Mucosa of gallbladder (tissue), 1 donor: ENCODE measurements at regions not wholly inside any gene's neighbourhood (a gene's known extent, or its start where the extent isn't known, plus 50 kb on each side); places are given as distances from the start of the nearest gene placed in this dataset.
"Not testable (repeated sequence)": the region's sequence is repeated elsewhere in the genome, so short reads cannot be mapped to it uniquely, and the experiment has no call there.

Experiments
- DNase-seq: peaks from one replicate; pipeline ENCODE4 v3.0.0-alpha.2; 2020; ENCODE audit warnings: low spot score
- donor health status: DM: no; HTN: no; CAD: no.

DNA sequence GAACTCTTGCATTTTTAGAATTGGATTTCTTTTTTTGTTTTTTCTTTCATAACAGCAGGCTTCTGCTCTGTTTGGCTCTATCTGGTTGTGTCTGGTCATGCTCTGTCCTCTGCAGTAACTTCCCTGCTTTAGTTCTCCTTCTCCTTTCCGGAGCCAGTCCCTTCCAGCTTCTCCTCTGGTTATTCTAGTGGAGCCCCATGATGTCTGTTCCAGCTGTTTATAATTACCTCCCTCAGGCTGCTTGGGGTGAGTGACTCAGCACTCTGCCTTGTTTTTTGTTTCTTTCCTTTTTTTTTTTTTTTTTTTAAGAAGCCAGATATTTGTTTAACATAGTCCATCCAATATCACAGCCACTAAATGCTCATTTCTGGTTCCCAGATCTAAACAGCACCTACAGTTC, 409.6 kb downstream of the MAFB start:
- peak; percentile 61 for DNase-seq

- no peak for DNase-seq
These were observed 410.4 kb downstream of the MAFB start for GRCh38 chr20:40278673-40279072.

- DNase-seq = no peak
These were observed 412.7 kb downstream of the MAFB start for GRCh38 chr20:40276301-40276700.

DNA sequence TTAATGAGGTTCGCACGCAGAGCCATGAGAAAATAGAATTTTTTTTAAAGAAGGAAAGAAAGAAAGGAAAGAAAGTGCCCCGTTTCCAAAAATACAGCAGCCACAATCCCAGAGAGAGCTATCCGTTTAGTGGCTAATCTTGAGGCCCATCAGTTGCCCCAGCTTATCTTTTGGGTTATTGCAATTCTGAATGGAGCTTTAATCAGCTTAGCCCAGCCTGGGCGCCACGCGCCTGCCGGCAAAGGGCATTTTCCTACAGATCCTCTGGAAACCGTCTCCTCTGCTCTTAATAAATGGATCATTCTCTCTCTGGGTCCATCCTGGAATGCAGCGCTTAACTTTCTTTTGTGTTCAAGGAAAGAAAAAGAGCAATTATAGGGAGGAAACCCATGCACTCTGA, 413.3 kb downstream of the MAFB start:
- no peak for DNase-seq

- no peak for DNase-seq
These were observed 414.0 kb downstream of the MAFB start for GRCh38 chr20:40274912-40275533.

- DNase-seq = not testable (repeated sequence)
These were observed 419.8 kb downstream of the MAFB start for GRCh38 chr20:40269274-40269673.

DNA sequence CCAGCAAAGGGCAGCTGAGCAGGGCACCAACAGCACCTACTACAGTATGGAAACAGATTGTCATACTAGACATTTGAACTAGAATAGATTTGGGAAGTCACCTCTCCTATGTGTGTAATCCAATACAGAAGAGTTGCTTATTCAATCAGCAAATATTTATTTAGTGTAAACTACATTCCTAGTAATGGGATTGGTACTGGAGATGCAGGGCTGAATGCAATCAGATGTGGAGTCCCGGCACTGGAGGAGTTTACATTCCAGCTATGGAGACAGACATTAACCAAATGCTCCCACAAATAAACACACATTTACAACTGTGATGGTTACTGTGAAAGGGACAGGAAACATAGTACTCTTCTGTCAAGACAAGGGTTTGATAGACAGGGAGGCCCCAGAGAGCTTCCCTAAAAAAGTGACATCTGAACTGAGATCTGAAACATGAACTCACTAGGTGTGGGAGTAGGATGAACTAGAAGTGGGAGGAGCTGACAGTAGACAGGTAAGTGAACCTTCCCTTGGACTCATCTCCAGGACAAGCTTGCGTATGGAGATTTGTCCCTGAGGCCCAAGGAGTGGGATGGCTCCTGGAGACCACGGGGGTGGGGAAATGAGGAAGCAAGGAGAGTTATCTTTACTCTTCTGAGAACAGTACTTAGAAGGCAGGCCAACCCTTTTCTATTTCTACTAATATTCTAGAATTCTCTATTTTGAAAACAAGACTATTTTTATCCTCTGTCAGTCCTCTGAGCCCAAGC, 420.5 kb downstream of the MAFB start:
- DNase-seq = no peak

DNA sequence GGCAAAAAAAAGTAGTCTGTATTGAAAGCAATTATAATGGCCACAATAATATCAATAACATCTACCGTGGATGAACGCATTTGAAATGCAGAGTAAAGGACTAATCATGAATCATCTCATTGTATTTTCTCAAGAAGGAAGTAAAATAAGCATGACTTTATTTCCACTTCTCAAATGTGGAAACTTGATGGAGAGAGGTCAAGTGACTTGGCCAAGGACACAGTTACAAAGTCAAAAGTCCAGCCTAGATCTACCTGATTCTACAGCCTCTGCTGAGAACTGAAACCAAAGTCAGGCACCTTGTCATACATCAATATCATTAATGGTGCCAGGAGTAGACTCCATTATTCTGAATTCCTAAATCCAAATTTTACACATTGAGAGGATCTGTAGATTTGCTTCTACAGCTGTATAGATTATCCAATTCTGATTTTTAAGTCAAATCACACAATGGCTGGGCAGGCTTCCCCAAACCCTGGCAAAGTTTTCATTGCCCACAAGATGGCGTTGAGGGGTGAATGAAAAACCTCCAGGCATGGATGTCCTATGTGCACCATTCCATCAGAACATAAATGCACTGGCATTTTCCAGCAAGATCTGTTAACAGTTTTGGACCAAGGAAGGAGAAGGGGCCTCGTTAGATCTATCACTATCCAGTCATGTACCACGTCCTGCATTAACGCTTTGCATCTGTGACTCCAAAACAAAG, 423.1 kb downstream of the MAFB start:
- peak; percentile 25 for DNase-seq

DNA sequence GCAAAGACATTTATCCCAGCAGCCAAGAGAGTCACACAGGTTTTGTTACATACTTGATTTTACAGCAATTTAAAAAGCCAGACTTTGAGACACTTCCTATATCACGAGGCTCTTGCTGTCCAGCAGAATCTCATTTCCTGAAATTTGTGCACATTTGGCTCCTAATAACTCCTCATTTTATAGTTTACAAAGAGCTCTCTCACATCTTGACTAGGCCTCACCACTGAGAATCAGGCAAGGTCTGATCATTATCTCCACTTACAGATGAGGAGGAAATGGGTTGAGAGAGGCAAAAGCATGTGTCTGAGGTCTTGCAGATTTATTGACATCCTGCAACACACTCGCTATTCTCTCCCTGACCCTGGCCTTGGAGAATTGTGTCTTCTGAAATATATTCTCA, 426.8 kb downstream of the MAFB start:
- no peak for DNase-seq

DNA sequence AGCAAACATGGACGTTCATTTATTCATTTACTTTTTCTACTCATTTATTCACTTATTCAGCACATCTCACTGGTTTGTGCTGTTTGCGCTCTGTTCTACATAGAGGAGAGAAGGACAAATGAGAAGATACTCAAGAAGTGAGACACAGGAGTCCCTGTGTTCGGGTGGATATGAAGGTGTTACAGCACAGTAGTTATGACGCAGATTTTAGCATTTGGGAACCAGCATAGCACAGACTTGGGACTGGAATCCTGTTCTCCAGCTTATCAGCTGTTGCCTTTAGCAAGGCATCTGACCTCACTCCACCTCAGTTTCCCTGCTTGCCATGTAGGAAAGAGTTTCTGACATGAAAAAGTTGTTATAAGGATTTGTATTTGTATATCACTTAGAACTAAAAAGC, 430.1 kb downstream of the MAFB start:
- no peak for DNase-seq

GRCh38 chr20:40257763-40258162, 431.3 kb downstream of the MAFB start:
- DNase-seq = no peak

DNA sequence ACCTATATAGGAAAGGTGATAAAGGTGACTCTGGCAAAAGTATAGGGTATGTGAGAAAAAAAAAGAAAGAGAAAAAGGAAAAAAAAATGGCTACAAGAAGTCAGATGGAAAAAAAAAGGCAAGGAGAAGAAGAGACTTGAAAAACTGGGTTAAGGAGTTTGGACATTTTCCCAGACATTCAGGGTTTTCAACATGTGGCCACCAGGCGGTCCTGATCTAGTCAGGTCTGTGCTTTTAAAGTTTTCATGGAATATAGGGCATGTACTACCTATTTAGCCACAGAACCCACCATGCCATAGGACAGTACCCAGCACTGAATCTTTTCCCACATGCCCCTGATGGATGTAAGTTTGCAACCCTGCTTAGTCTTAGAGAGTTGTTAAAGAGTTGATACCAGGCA, 433.7 kb downstream of the MAFB start:
- no peak for DNase-seq

- no peak for DNase-seq
These were observed 434.8 kb downstream of the MAFB start for GRCh38 chr20:40254023-40254772.

- no peak for DNase-seq
These were observed 437.6 kb downstream of the MAFB start for GRCh38 chr20:40251284-40251932.

- DNase-seq = no peak
These were observed 439.2 kb downstream of the MAFB start for GRCh38 chr20:40249805-40250204.

DNA sequence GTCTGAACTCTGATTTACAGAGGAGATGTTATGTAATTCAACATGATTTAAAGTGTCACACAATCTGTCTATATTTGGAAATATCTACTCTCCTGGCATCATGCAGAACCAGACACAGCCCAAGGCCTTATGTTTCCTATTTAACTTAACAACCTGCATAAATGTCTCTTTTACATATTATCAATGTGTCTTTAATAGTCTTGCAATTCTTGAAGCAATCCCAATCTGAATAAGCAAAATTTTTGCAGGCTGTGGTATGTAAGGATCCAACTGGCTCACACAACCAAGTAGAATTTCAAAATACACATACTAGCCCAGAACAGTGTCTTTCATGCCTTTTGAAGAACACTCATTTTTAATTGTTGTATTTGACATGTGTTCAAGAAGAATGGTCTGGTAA, 443.2 kb downstream of the MAFB start:
- no peak for DNase-seq

DNA sequence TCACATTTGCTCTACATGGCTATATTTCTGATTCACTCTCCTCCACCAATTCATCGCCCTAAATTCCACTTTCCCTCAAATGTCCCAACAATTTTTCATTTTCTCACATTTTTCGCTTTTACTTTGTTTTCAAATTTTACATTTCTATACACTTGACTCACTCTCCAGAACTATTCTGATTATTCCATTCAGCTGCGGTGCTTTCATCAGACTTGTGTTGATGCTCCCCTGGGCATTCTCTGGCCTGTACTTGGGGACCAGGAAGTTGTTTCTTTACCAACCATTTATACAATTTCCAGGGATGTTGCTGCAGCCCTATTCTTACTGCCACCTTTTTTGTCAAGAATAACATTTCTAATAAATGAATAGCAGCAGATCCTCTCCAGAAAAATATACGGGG, 444.8 kb downstream of the MAFB start:
- DNase-seq = no peak

GRCh38 chr20:40241596-40242343, 447.3 kb downstream of the MAFB start:
- DNase-seq = no peak

GRCh38 chr20:40238511-40238910, 450.5 kb downstream of the MAFB start:
- DNase-seq = no peak

- DNase-seq = no peak
These were observed 454.4 kb downstream of the MAFB start for GRCh38 chr20:40234593-40234992.

DNA sequence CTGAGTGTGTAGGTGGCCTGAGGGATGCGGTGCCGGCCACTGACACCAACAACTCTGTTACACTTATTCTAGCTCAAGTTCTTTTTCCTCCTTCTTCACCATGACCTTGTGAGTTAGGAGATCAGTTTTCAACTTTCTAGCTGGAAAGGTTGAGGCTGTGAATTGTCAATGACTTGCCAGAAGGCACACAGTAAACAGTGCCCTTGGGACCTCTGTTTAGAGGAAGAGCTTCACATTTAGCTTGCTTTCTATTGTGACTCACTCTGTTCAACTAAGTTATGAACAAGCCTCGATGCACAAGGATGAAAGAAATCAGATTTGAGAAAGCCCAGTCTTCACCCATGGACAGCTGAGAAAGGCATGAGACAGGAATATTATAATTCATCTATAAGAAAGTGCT, 455.6 kb downstream of the MAFB start:
- DNase-seq = no peak
